PC-9 (cell line): ENCODE measurements at regions not wholly inside any gene's neighbourhood (a gene's known extent, or its start where the extent isn't known, plus 50 kb on each side); places are given as distances from the start of the nearest gene placed in this dataset.

Source experiments
- CTCF ChIP-seq: fragments of 200-600 bp; sonication (generic); conservative IDR thresholded peaks from 2 replicates; pipeline ENCODE4 v1.6.1; 2017; ENCODE audit warnings: mixed run types, antibody characterized with exemption, mild to moderate bottlenecking, moderate library complexity
- EZH2 ChIP-seq: fragments of 200-600 bp; sonication (generic); IDR thresholded peaks from 2 replicates; pipeline ENCODE4 v1.8.0; 2017; ENCODE audit warnings: antibody characterized with exemption, low read depth

GRCh38 chr1:199784138-199784895, 243.2 kb upstream of the NR5A2 start:
- TF ChIP-seq CTCF (no peak), EZH2 (no peak)
